Natural killer cell treated with Interleukin-12 subunit alpha and Interleukin-12 subunit beta and Interleukin-15 and Interleukin-18, amount 100 ng/mL, for 72 hours (primary cell): ENCODE measurements at regions not wholly inside any gene's neighbourhood (a gene's known extent, or its start where the extent isn't known, plus 50 kb on each side); places are given as distances from the start of the nearest gene placed in this dataset.

Experiments
- ATAC-seq, 2 donors: fragments of 150-1000 bp; cut with Tn5 transposase in 1 of 2; sonication (Bioruptor Pico), chemical (Tn5 transposase) in 1 of 2; 2 replicates each; pipeline ENCODE4 v1.10.0; 2021
- DNase-seq: peaks from one replicate; pipeline ENCODE4 v3.0.0; 2022; ENCODE audit warnings: low spot score
- H3K27ac Mint-ChIP-seq, 2 donors: 1 replicate in 1 of 2; 2 replicates in 1 of 2; pipeline ENCODE4 v1.8.0; 2022; ENCODE audit warnings: mixed read lengths in 2 of 2, mild to moderate bottlenecking in 1 of 2, moderate library complexity in 1 of 2
- H3K27me3 Mint-ChIP-seq, 2 donors: 1 replicate in 1 of 2; 2 replicates in 1 of 2; pipeline ENCODE4 v1.8.0; 2022; ENCODE audit warnings: mixed read lengths in 2 of 2
- H3K36me3 Mint-ChIP-seq: one replicate; pipeline ENCODE4 v1.8.0; 2022; ENCODE audit warnings: mixed read lengths
- H3K4me1 Mint-ChIP-seq, 2 donors: 1 replicate in 1 of 2; 2 replicates in 1 of 2; pipeline ENCODE4 v1.8.0; 2022; ENCODE audit warnings: low read depth in 2 of 2, mixed read lengths in 2 of 2, mild to moderate bottlenecking in 1 of 2
- H3K4me3 Mint-ChIP-seq: one replicate; pipeline ENCODE4 v1.8.0; 2022; ENCODE audit warnings: mixed read lengths
- H3K9me3 Mint-ChIP-seq: 2 replicates; pipeline ENCODE4 v1.8.0; 2022; ENCODE audit warnings: mixed read lengths

DNA sequence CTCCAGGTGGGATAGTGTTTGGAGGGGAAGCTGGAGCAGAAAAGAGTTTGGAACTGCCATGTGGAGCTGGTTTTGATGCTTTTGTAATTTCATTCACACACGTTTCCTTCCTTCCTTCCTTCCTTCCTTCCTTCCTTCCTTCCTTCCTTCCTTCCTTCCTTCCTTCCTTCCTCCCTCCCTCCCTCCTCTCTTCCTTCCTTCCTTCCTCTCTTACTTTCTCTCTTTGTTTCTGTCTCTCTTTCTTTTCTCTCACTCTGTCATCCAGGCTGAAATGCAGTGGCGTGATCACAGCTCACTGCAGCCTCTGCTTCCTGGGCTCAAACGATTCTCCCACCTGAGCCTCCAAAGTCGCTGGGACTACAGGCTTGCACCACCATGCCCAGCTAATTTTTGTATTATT is 168.0 kb upstream of the ARID2 start:
- Mint-ChIP-seq H3K9me3 (no peaks in the 10 kb centered on the region), H3K27ac (no peak overlapping the region)
- DNase-seq = no peak

GRCh38 chr12:45565590-45565989 is 163.9 kb upstream of the ARID2 start:
- H3K4me1 Mint-ChIP-seq = peaks cover 10 to 12% of the 10 kb centered on the region in 2 donors
- no peaks in the 10 kb centered on the region for H3K9me3 Mint-ChIP-seq
- H3K27ac Mint-ChIP-seq = no peak overlapping the region
- H3K27me3 Mint-ChIP-seq = no peaks in the 10 kb centered on the region
- no peak for ATAC-seq
- H3K36me3 Mint-ChIP-seq = no peaks in the 10 kb centered on the region
- DNase-seq = no peak
- no peak overlapping the region for H3K4me3 Mint-ChIP-seq

More for the DNA sequence above, 168.0 kb upstream of the ARID2 start:
- Mint-ChIP-seq H3K4me1 (peaks cover 5% of the 10 kb centered on the region in 2 donors), H3K4me3 (no peak overlapping the region), H3K36me3 (no peaks in the 10 kb centered on the region), H3K27me3 (no peaks in the 10 kb centered on the region)
- no peak for ATAC-seq

DNA sequence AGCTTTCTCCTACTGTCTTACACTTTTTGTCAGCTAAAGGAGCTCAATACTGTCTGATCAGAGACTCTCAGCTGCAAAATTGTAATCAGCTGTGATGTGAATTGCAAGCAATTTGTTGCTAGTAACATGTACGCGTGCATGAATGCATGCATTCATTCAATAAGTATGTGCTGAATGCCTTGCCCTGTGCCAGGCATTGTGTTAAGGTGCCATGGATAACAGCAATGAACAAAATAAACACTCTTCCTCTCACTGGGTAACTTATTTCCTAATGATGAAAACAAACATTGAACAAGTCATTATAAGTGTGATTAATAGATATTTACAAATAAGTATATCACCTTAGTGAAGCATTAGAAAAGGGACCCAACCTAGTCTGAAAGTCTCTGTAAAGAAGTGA is 163.2 kb upstream of the ARID2 start:
- Mint-ChIP-seq H3K27ac (peak overlapping the region in 1 of 2 donors; percentile 2), H3K27me3 (no peaks in the 10 kb centered on the region), H3K9me3 (no peaks in the 10 kb centered on the region), H3K36me3 (no peaks in the 10 kb centered on the region), H3K4me1 (peaks cover 10 to 12% of the 10 kb centered on the region in 2 donors), H3K4me3 (no peak overlapping the region)
- DNase-seq (no peak), ATAC-seq (no peak)

GRCh38 chr12:45568808-45569207 is 160.7 kb upstream of the ARID2 start:
- Mint-ChIP-seq H3K4me3 (no peak overlapping the region), H3K9me3 (no peaks in the 10 kb centered on the region), H3K27ac (peak overlapping the region in 1 of 2 donors; percentile 34), H3K4me1 (peaks cover 5 to 9% of the 10 kb centered on the region in 2 donors), H3K27me3 (no peaks in the 10 kb centered on the region), H3K36me3 (no peaks in the 10 kb centered on the region)
- ATAC-seq (no peak), DNase-seq (no peak)

GRCh38 chr12:45570501-45570900 is 159.0 kb upstream of the ARID2 start:
- Mint-ChIP-seq H3K27me3 (no peaks in the 10 kb centered on the region), H3K36me3 (no peaks in the 10 kb centered on the region), H3K4me1 (peaks cover 13 to 18% of the 10 kb centered on the region in 2 donors), H3K4me3 (no peak overlapping the region), H3K9me3 (no peaks in the 10 kb centered on the region), H3K27ac (no peak overlapping the region)
- no peak for DNase-seq
- no peak for ATAC-seq

GRCh38 chr12:45572114-45572513 is 157.4 kb upstream of the ARID2 start:
- no peaks in the 10 kb centered on the region for H3K9me3 Mint-ChIP-seq
- no peak for ATAC-seq
- H3K27me3 Mint-ChIP-seq = no peaks in the 10 kb centered on the region
- H3K27ac Mint-ChIP-seq = peak overlapping the region in 1 of 2 donors; percentile 33
- H3K36me3 Mint-ChIP-seq = no peaks in the 10 kb centered on the region
- H3K4me3 Mint-ChIP-seq = no peak overlapping the region
- peaks cover 28 to 34% of the 10 kb centered on the region in 2 donors for H3K4me1 Mint-ChIP-seq
- DNase-seq = no peak

DNA sequence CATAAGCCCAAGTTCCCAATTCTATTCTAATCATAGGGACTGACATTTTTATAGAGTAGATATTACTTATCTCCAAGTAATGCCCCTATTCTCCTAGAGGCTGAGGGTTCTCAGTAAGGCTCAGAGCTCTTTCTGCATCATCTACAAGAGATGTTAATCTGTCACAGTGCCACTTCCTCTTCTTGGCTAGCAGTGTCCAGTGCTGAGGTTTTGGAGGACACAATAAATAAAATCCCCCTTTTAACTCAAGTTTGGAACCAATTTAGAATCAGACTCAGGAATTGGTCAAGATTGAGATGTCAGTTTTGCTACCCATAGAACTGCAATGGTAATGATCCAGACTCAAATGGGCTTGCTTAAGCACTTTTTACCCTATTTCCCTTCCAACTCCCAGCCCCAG is 154.1 kb upstream of the ARID2 start:
- Mint-ChIP-seq H3K4me3 (peak overlapping the region; percentile 78), H3K36me3 (no peaks in the 10 kb centered on the region), H3K27ac (peak overlapping the region; percentile 84 to 99), H3K27me3 (no peaks in the 10 kb centered on the region), H3K4me1 (peaks cover 40 to 44% of the 10 kb centered on the region in 2 donors), H3K9me3 (no peaks in the 10 kb centered on the region)
- DNase-seq (no peak), ATAC-seq (peak; percentile 66 to 71)

DNA sequence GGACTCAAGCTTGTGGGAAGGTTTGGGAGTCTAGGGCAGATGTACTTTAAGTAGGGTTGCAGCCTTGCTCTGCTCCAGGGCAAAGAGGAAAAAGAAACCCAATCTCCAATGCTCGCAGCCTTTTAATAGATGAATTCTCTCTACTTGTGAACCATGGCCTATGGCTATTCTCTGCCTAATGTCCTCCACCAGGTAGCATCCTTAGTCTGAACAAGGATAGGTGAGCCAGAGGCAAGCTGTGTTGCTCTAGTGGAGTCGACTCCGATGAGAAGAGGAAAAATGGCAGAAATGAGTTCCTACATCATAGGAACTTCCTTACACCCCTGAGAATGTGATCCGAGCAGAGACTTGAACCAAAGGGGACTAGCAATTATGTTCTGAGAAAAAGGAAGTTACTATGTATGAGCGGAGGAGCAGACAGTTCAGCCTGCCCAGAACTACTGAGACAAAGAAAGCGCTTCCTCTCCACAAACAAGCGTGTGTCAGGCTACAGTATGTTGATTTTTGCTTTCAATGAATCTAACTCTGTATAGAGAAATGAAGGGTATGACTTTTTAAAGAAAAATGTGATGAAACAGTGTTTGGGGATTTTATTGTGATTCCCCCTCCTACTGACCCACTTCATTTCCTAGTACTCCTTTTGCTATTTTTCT is 153.6 kb upstream of the ARID2 start:
- peak overlapping the region; percentile 78 for H3K4me3 Mint-ChIP-seq
- peaks cover 42 to 46% of the 10 kb centered on the region in 2 donors for H3K4me1 Mint-ChIP-seq
- no peaks in the 10 kb centered on the region for H3K27me3 Mint-ChIP-seq
- no peak for DNase-seq
- ATAC-seq = peak; percentile 77 to 89
- H3K27ac Mint-ChIP-seq = peak overlapping the region; percentile 84 to 99
- H3K36me3 Mint-ChIP-seq = peaks cover 1% of the 10 kb centered on the region
- H3K9me3 Mint-ChIP-seq = no peaks in the 10 kb centered on the region

- H3K36me3 Mint-ChIP-seq = peaks cover 6% of the 10 kb centered on the region
- no peak for ATAC-seq
- peaks cover 9% of the 10 kb centered on the region for H3K9me3 Mint-ChIP-seq
- peaks cover 47 to 51% of the 10 kb centered on the region in 2 donors for H3K4me1 Mint-ChIP-seq
- H3K4me3 Mint-ChIP-seq = peak overlapping the region; percentile 7
- H3K27ac Mint-ChIP-seq = peak overlapping the region; percentile 30 to 99
- peaks cover 0 to 2% of the 10 kb centered on the region in 2 donors for H3K27me3 Mint-ChIP-seq
- DNase-seq = no peak
Observed at GRCh38 chr12:45577844-45578399, 151.6 kb upstream of the ARID2 start.

- Mint-ChIP-seq H3K4me3 (no peak overlapping the region), H3K9me3 (peaks cover 9% of the 10 kb centered on the region)
Observed at GRCh38 chr12:45580356-45580969, 149.0 kb upstream of the ARID2 start.

DNA sequence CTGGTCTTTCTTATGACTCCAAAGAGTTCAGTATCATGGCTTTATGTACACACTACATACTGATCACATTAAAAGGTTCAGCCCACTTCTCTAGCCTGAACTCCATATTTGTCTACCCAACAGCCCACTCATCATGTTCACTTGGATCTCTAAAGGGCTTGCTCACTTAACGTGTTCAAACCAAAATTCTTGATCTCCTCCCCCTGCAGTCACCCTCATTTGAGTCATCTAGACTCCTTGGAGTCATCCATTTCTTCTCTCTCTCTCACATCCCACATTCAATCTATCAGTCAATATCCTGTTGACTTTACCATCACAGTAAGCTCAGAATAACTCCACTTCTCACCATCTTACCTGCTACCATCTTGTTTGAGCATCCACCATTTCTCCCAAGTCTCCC is 148.4 kb upstream of the ARID2 start:
- Mint-ChIP-seq H3K36me3 (peaks cover 6% of the 10 kb centered on the region), H3K9me3 (peaks cover 9% of the 10 kb centered on the region), H3K4me3 (no peak overlapping the region), H3K27ac (peak overlapping the region in 1 of 2 donors; percentile 1), H3K4me1 (peaks cover 33 to 41% of the 10 kb centered on the region in 2 donors), H3K27me3 (peaks cover 0 to 2% of the 10 kb centered on the region in 2 donors)
- DNase-seq (no peak), ATAC-seq (no peak)

More at GRCh38 chr12:45580356-45580969, 149.0 kb upstream of the ARID2 start:
- Mint-ChIP-seq H3K27me3 (peaks cover 0 to 2% of the 10 kb centered on the region in 2 donors), H3K36me3 (peaks cover 6% of the 10 kb centered on the region), H3K4me1 (peaks cover 39 to 48% of the 10 kb centered on the region in 2 donors), H3K27ac (peak overlapping the region in 1 of 2 donors; percentile 1)
- DNase-seq (no peak), ATAC-seq (no peak)

GRCh38 chr12:45582536-45582935 is 147.0 kb upstream of the ARID2 start:
- Mint-ChIP-seq H3K9me3 (peaks cover 9% of the 10 kb centered on the region), H3K27ac (no peak overlapping the region), H3K36me3 (peaks cover 6% of the 10 kb centered on the region), H3K27me3 (peaks cover 0 to 2% of the 10 kb centered on the region in 2 donors), H3K4me1 (peaks cover 19 to 28% of the 10 kb centered on the region in 2 donors), H3K4me3 (no peak overlapping the region)
- DNase-seq (no peak), ATAC-seq (no peak)

DNA sequence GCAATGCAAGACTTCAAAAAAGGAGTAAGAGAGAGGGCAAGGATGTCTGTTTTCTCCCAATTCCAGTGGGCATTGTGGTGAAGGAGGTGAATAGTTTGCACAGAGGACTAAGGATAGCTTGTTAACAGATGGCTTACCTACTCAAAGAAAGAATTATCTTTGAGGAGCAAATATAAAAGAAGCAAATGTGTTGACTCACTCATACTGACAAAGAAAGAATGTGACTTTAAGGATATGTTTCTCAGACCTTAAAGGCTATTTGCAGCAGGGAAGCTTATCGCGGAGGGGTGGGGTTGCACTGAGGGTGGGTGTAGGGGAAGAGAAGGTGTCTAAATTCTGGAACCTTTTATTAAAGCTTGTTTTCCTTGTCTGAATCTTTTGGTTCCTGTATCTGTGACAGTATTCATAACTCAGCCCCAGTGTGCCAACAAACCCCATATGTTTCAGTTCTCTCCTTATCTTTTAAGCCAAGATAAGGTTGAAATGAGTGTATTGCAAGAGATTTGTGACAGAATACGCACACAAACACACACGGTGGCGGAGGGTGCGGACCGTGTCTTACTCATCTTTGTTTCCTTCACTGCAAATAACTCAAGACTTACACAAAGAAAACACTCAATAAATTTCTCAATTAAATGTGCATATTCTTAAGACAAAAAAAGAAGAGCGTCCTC is 146.4 kb upstream of the ARID2 start:
- peaks cover 6% of the 10 kb centered on the region for H3K36me3 Mint-ChIP-seq
- peaks cover 9% of the 10 kb centered on the region for H3K9me3 Mint-ChIP-seq
- no peak for DNase-seq
- peaks cover 0 to 2% of the 10 kb centered on the region in 2 donors for H3K27me3 Mint-ChIP-seq
- no peak overlapping the region for H3K4me3 Mint-ChIP-seq
- H3K4me1 Mint-ChIP-seq = peaks cover 13 to 26% of the 10 kb centered on the region in 2 donors
- ATAC-seq = no peak
- no peak overlapping the region for H3K27ac Mint-ChIP-seq

GRCh38 chr12:45584336-45584735 is 145.2 kb upstream of the ARID2 start:
- no peak for DNase-seq
- Mint-ChIP-seq H3K4me3 (no peak overlapping the region), H3K27ac (peak overlapping the region in 1 of 2 donors; percentile 18), H3K4me1 (peaks cover 7 to 25% of the 10 kb centered on the region in 2 donors), H3K27me3 (peaks cover 0 to 2% of the 10 kb centered on the region in 2 donors), H3K36me3 (peaks cover 6% of the 10 kb centered on the region), H3K9me3 (peaks cover 9% of the 10 kb centered on the region)
- ATAC-seq = no peak
